Activated naive CD4-positive, alpha-beta T cell treated with anti-CD3 and anti-CD28 coated beads, Interleukin-2, amount 10 ng/mL, durations not matched to agents 7 days and 5 days (primary cell): ENCODE measurements at regions not wholly inside any gene's neighbourhood (a gene's known extent, or its start where the extent isn't known, plus 50 kb on each side); places are given as distances from the start of the nearest gene placed in this dataset.

Source experiments
- CTCF ChIA-PET: fragments of 350-600 bp; sonication (Branson Sonifier 250); formaldehyde crosslinking; loops from one replicate; lab custom pipeline; 2021; ENCODE audit warnings: antibody characterized with exemption; lab: Charles Lee
- DNase-seq: peaks from one replicate; pipeline ENCODE4 v3.0.0-alpha.2; 2020
- H3K27ac Mint-ChIP-seq: one replicate; pipeline ENCODE4 v1.8.0; 2021; ENCODE audit warnings: mild to moderate bottlenecking, moderate library complexity, mixed read lengths
- H3K27me3 Mint-ChIP-seq: one replicate; pipeline ENCODE4 v1.8.0; 2021; ENCODE audit warnings: mild to moderate bottlenecking, mixed read lengths
- H3K36me3 Mint-ChIP-seq: one replicate; pipeline ENCODE4 v1.8.0; 2021; ENCODE audit warnings: mixed read lengths
- H3K4me1 Mint-ChIP-seq: one replicate; pipeline ENCODE4 v1.8.0; 2021; ENCODE audit warnings: mixed read lengths
- H3K4me3 Mint-ChIP-seq: one replicate; pipeline ENCODE4 v1.8.0; 2021; ENCODE audit warnings: mild to moderate bottlenecking, moderate library complexity, mixed read lengths
- H3K9me3 Mint-ChIP-seq: one replicate; pipeline ENCODE4 v1.8.0; 2021; ENCODE audit warnings: mixed read lengths

GRCh38 chr4:14125375-14126129, 498.0 kb upstream of the BOD1L1 start:
- no peak overlapping the region for H3K27ac Mint-ChIP-seq
- H3K4me1 Mint-ChIP-seq, result no peaks in the 10 kb centered on the region
- H3K36me3 Mint-ChIP-seq, result no peaks in the 10 kb centered on the region
- H3K9me3 Mint-ChIP-seq, result no peaks in the 10 kb centered on the region
- CTCF ChIA-PET, result no interaction called here
- H3K27me3 Mint-ChIP-seq, result no peaks in the 10 kb centered on the region
- no peak overlapping the region for H3K4me3 Mint-ChIP-seq
- no peak for DNase-seq

GRCh38 chr4:14130551-14130950, 503.0 kb upstream of the BOD1L1 start:
- no peaks in the 10 kb centered on the region for H3K9me3 Mint-ChIP-seq
- H3K4me1 Mint-ChIP-seq, result no peaks in the 10 kb centered on the region
- no peaks in the 10 kb centered on the region for H3K36me3 Mint-ChIP-seq
- no peak overlapping the region for H3K27ac Mint-ChIP-seq
- H3K27me3 Mint-ChIP-seq, result no peaks in the 10 kb centered on the region
- H3K4me3 Mint-ChIP-seq, result no peak overlapping the region
- no peak for DNase-seq
- CTCF ChIA-PET, result no interaction called here

GRCh38 chr4:14131335-14131734, 503.8 kb upstream of the BOD1L1 start:
- no peak overlapping the region for H3K27ac Mint-ChIP-seq
- no peak overlapping the region for H3K4me3 Mint-ChIP-seq
- H3K27me3 Mint-ChIP-seq, result no peaks in the 10 kb centered on the region
- no peaks in the 10 kb centered on the region for H3K36me3 Mint-ChIP-seq
- H3K4me1 Mint-ChIP-seq, result no peaks in the 10 kb centered on the region
- DNase-seq, result no peak
- CTCF ChIA-PET, result no interaction called here
- H3K9me3 Mint-ChIP-seq, result no peaks in the 10 kb centered on the region

- Mint-ChIP-seq H3K27ac (no peak overlapping the region), H3K9me3 (no peaks in the 10 kb centered on the region), H3K27me3 (no peaks in the 10 kb centered on the region), H3K4me1 (no peaks in the 10 kb centered on the region), H3K4me3 (no peak overlapping the region), H3K36me3 (no peaks in the 10 kb centered on the region)
- CTCF ChIA-PET, result no interaction called here
- no peak for DNase-seq
Measured at GRCh38 chr4:14132301-14132700, 504.8 kb upstream of the BOD1L1 start.

GRCh38 chr4:14138106-14138505, 510.6 kb upstream of the BOD1L1 start:
- CTCF ChIA-PET, result no interaction called here
- no peak for DNase-seq
- Mint-ChIP-seq H3K4me3 (no peak overlapping the region), H3K27me3 (no peaks in the 10 kb centered on the region), H3K27ac (no peak overlapping the region), H3K4me1 (no peaks in the 10 kb centered on the region), H3K36me3 (no peaks in the 10 kb centered on the region), H3K9me3 (no peaks in the 10 kb centered on the region)

GRCh38 chr4:14143892-14144291, 516.4 kb upstream of the BOD1L1 start:
- no peak for DNase-seq
- Mint-ChIP-seq H3K4me1 (no peaks in the 10 kb centered on the region), H3K4me3 (no peak overlapping the region), H3K27me3 (no peaks in the 10 kb centered on the region), H3K9me3 (no peaks in the 10 kb centered on the region), H3K27ac (no peak overlapping the region), H3K36me3 (no peaks in the 10 kb centered on the region)
- CTCF ChIA-PET, result no interaction called here

GRCh38 chr4:14149176-14150053, 521.9 kb upstream of the BOD1L1 start:
- no peak overlapping the region for H3K27ac Mint-ChIP-seq
- no peaks in the 10 kb centered on the region for H3K9me3 Mint-ChIP-seq
- no peak for DNase-seq
- no peaks in the 10 kb centered on the region for H3K27me3 Mint-ChIP-seq
- no peaks in the 10 kb centered on the region for H3K4me1 Mint-ChIP-seq
- H3K36me3 Mint-ChIP-seq, result no peaks in the 10 kb centered on the region
- CTCF ChIA-PET, result interaction anchor here (0.7 kb wide), 1 partner anchor 67 kb away, joined by 3 read pairs; no protein-coding TSS in a partner anchor
- H3K4me3 Mint-ChIP-seq, result no peak overlapping the region

- CTCF ChIA-PET, result no interaction called here
Measured at GRCh38 chr4:14151101-14151500, 523.6 kb upstream of the BOD1L1 start.

GRCh38 chr4:14152834-14153519, 525.5 kb upstream of the BOD1L1 start:
- Mint-ChIP-seq H3K4me1 (no peaks in the 10 kb centered on the region), H3K9me3 (no peaks in the 10 kb centered on the region), H3K27ac (no peak overlapping the region), H3K4me3 (no peak overlapping the region), H3K36me3 (no peaks in the 10 kb centered on the region), H3K27me3 (no peaks in the 10 kb centered on the region)
- no peak for DNase-seq
- CTCF ChIA-PET, result no interaction called here

More at GRCh38 chr4:14151101-14151500, 523.6 kb upstream of the BOD1L1 start:
- Mint-ChIP-seq H3K9me3 (no peaks in the 10 kb centered on the region), H3K4me3 (no peak overlapping the region), H3K27me3 (no peaks in the 10 kb centered on the region), H3K27ac (no peak overlapping the region), H3K36me3 (no peaks in the 10 kb centered on the region), H3K4me1 (no peaks in the 10 kb centered on the region)
- DNase-seq, result no peak

GRCh38 chr4:14155803-14156202, 528.3 kb upstream of the BOD1L1 start:
- Mint-ChIP-seq H3K4me1 (no peaks in the 10 kb centered on the region), H3K9me3 (no peaks in the 10 kb centered on the region), H3K27ac (no peak overlapping the region), H3K27me3 (no peaks in the 10 kb centered on the region), H3K36me3 (no peaks in the 10 kb centered on the region), H3K4me3 (no peak overlapping the region)
- CTCF ChIA-PET, result no interaction called here
- DNase-seq, result no peak

- no peaks in the 10 kb centered on the region for H3K27me3 Mint-ChIP-seq
- no peak for DNase-seq
- no peaks in the 10 kb centered on the region for H3K9me3 Mint-ChIP-seq
- no peak overlapping the region for H3K4me3 Mint-ChIP-seq
- H3K27ac Mint-ChIP-seq, result no peak overlapping the region
- no peaks in the 10 kb centered on the region for H3K36me3 Mint-ChIP-seq
- CTCF ChIA-PET, result no interaction called here
- H3K4me1 Mint-ChIP-seq, result no peaks in the 10 kb centered on the region
Measured at GRCh38 chr4:14157262-14157661, 529.7 kb upstream of the BOD1L1 start.

- Mint-ChIP-seq H3K36me3 (no peaks in the 10 kb centered on the region), H3K9me3 (no peaks in the 10 kb centered on the region), H3K27ac (no peak overlapping the region), H3K4me3 (no peak overlapping the region), H3K27me3 (no peaks in the 10 kb centered on the region), H3K4me1 (no peaks in the 10 kb centered on the region)
- CTCF ChIA-PET, result no interaction called here
- no peak for DNase-seq
Measured at GRCh38 chr4:14165222-14165920, 537.8 kb upstream of the BOD1L1 start.

GRCh38 chr4:14167876-14168510, 540.5 kb upstream of the BOD1L1 start:
- Mint-ChIP-seq H3K27me3 (no peaks in the 10 kb centered on the region), H3K36me3 (no peaks in the 10 kb centered on the region), H3K27ac (no peak overlapping the region), H3K4me1 (no peaks in the 10 kb centered on the region), H3K4me3 (no peak overlapping the region), H3K9me3 (no peaks in the 10 kb centered on the region)
- no peak for DNase-seq
- CTCF ChIA-PET, result no interaction called here

- no peaks in the 10 kb centered on the region for H3K36me3 Mint-ChIP-seq
- CTCF ChIA-PET, result no interaction called here
Measured at GRCh38 chr4:14168919-14169318, 541.4 kb upstream of the BOD1L1 start.

More at GRCh38 chr4:14168919-14169318, 541.4 kb upstream of the BOD1L1 start:
- H3K4me1 Mint-ChIP-seq, result no peaks in the 10 kb centered on the region
- no peaks in the 10 kb centered on the region for H3K27me3 Mint-ChIP-seq
- H3K9me3 Mint-ChIP-seq, result no peaks in the 10 kb centered on the region
- no peak overlapping the region for H3K4me3 Mint-ChIP-seq
- H3K27ac Mint-ChIP-seq, result no peak overlapping the region
- DNase-seq, result no peak
